Type B pancreatic cell (in vitro differentiated cells): ENCODE measurements at regions not wholly inside any gene's neighbourhood (a gene's known extent, or its start where the extent isn't known, plus 50 kb on each side); places are given as distances from the start of the nearest gene placed in this dataset.
A peak's percentile ranks its signal among the peaks of the same experiment; 100 is the strongest.

Source experiments
- DNase-seq: peaks from one replicate; pipeline ENCODE4 v3.0.0; 2021; ENCODE audit warnings: mixed read lengths; ENCODE audit not compliant: unreplicated experiment; ENCODE audit errors: extremely low spot score
- H3K27ac Mint-ChIP-seq: 2 replicates; pipeline ENCODE4 v1.8.0; 2021; ENCODE audit warnings: mild to moderate bottlenecking, mixed read lengths
- H3K27me3 Mint-ChIP-seq: 2 replicates; pipeline ENCODE4 v1.8.0; 2021; ENCODE audit warnings: mixed read lengths
- H3K36me3 Mint-ChIP-seq: 2 replicates; pipeline ENCODE4 v1.8.0; 2021; ENCODE audit warnings: mixed read lengths
- H3K4me1 Mint-ChIP-seq: one replicate; pipeline ENCODE4 v1.8.0; 2021; ENCODE audit warnings: mixed read lengths; ENCODE audit not compliant: unreplicated experiment
- H3K4me3 Mint-ChIP-seq: 2 replicates; pipeline ENCODE4 v1.8.0; 2021; ENCODE audit warnings: mild to moderate bottlenecking, mixed read lengths
- H3K9me3 Mint-ChIP-seq: 2 replicates; pipeline ENCODE4 v1.8.0; 2021; ENCODE audit warnings: mixed read lengths
- TF ChIP-seq, protein P1 (sequence below): fragments of 200-600 bp; sonication (generic); conservative IDR thresholded peaks from 2 replicates; pipeline ENCODE4 v1.5.0; 2021; ENCODE audit warnings: antibody characterized with exemption, mild to moderate bottlenecking

DNA sequence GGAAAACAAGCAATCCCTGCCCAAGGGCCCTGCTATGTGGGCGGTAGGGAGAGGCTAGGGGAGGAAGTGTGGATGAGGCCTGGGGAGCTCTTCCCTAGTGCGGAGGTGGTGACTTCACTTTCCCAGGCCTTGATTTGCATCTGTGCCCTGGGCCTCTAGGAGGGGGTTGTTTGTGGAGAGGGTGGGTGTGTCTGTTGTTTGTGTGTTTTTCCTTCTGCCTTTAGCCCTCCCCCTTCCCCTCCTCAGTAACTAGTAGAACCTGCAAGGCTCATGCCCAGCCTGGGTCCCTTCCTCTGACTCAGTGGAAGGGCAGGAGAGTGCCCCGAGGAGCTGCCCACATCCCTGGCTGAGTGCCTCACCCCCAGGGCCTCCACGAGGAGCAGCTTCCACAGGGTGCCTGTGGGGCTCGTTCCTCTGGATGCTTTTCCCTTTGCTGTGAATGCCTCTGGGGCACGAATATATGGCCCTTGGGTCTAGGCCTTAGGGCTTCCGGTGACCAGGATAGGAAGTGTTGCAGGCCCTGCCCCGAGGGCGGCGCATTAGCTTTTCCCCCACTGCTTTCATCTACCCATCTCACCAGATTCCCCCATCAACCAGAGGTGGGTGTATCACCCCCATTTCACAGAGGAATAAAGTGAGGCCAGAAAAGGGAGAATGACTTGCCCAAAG lies 89.4 kb upstream of the DUSP5 start:
- Mint-ChIP-seq H3K4me3 (no peak overlapping the region), H3K27me3 (no peaks in the 10 kb centered on the region), H3K27ac (peak overlapping the region; percentile 43), H3K4me1 (peaks cover 29% of the 10 kb centered on the region), H3K9me3 (no peaks in the 10 kb centered on the region), H3K36me3 (no peaks in the 10 kb centered on the region)
- DNase-seq, result no peak
- TF ChIP-seq, protein P1, sequence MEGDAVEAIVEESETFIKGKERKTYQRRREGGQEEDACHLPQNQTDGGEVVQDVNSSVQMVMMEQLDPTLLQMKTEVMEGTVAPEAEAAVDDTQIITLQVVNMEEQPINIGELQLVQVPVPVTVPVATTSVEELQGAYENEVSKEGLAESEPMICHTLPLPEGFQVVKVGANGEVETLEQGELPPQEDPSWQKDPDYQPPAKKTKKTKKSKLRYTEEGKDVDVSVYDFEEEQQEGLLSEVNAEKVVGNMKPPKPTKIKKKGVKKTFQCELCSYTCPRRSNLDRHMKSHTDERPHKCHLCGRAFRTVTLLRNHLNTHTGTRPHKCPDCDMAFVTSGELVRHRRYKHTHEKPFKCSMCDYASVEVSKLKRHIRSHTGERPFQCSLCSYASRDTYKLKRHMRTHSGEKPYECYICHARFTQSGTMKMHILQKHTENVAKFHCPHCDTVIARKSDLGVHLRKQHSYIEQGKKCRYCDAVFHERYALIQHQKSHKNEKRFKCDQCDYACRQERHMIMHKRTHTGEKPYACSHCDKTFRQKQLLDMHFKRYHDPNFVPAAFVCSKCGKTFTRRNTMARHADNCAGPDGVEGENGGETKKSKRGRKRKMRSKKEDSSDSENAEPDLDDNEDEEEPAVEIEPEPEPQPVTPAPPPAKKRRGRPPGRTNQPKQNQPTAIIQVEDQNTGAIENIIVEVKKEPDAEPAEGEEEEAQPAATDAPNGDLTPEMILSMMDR, result no peak

DNA sequence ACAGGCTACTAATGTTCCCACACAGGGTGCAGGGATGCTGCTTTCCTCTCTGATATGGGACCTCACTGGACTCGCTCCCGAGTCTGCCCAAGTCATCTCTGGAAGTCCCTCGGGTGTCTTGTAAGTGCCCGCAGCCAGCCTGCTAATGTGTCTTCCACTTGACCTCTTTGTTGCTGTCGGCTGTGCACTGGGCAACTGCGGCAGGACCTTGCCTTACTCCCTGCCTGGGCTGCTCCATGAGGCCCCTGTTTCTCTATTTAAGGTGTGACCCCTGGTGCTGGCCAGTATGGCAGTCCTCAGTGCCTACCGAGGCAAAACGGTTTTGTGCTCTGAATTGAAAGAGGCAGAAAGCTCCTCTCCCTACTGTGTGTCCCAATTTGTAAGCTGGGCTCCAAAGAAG lies 88.8 kb upstream of the DUSP5 start:
- no peak for DNase-seq
- Mint-ChIP-seq H3K4me3 (no peak overlapping the region), H3K36me3 (no peaks in the 10 kb centered on the region), H3K9me3 (no peaks in the 10 kb centered on the region), H3K27ac (peak overlapping the region; percentile 43), H3K27me3 (no peaks in the 10 kb centered on the region), H3K4me1 (peaks cover 35% of the 10 kb centered on the region)
- TF ChIP-seq, protein P1, result no peak

DNA sequence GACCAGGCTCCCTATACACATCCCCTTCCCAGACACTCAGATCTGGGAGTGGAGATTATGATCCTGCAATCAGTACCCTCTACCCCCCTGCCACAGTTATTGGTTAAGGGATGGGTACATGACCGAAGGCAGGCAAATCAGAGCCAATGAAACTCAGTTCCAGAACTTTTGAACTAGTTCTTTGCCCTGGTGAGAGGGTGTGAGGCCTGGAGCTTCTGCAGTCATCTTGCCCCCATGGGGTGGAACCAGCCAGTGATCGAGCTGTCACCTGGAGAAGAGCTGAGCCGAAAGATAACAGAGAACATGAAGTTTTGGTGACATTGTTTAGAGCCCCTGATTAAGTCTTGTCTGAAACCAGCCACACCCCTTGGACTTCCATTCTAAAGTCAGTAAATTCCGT lies 88.2 kb upstream of the DUSP5 start:
- TF ChIP-seq, protein P1, result no peak
- Mint-ChIP-seq H3K4me1 (peaks cover 37% of the 10 kb centered on the region), H3K9me3 (no peaks in the 10 kb centered on the region), H3K36me3 (no peaks in the 10 kb centered on the region), H3K27me3 (no peaks in the 10 kb centered on the region), H3K27ac (peak overlapping the region; percentile 84), H3K4me3 (no peak overlapping the region)
- no peak for DNase-seq

DNA sequence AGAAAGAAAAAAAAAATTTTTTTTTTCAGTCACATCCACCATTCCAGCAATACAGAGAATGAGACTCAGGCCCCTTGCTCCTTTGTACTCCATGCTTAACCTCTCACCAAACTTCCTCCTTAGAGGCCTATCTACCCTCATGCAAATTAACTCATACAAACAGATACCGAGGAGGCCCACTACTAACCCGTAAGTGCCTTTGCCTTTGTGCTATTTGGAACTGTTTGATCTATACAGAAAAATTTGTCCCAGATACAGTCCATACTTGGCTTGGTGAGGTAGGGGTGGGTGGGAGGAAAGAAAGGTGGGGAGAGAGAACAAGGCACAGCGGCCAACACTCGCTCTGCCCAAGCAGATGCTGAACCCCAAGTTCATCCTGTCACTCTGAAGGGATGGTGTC lies 87.8 kb upstream of the DUSP5 start:
- Mint-ChIP-seq H3K27me3 (no peaks in the 10 kb centered on the region), H3K4me3 (no peak overlapping the region), H3K4me1 (peaks cover 37% of the 10 kb centered on the region), H3K9me3 (no peaks in the 10 kb centered on the region), H3K36me3 (no peaks in the 10 kb centered on the region), H3K27ac (peak overlapping the region; percentile 84)
- TF ChIP-seq, protein P1, result no peak
- DNase-seq, result no peak

DNA sequence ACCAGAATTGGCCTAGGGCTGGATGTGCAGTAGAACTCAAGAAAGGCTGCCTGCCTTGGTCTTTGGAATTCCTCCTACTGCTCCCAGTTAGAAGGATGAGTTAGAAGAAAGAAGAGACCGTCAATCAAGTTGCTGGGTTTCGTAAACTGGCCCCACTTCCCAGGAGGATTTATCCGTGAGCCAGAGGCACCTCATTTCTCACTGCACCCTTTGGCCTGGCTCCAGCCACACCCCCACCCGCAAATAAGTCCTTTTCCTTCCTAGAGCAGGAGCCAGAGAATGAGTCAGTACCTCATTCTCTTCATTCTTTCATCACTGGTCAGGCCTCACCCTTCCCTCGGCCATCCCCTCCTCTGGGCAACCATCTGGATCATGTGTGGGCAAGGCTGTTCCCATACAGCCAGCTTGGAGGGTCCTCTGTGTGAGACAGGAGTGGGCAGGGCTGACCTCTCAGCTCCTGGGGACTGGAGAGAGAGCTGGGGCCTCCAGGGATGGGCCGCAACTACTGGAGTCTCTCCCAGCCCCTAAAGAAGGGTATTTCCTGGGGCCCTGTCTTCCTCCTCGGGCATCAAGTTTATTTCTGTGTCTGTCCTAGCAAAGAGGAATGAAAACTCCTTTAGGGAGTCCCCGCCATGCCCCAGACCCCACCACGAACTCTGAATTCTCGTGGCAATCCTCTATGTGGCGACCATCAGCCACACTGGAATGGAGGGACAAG lies 87.2 kb upstream of the DUSP5 start:
- Mint-ChIP-seq H3K27me3 (no peaks in the 10 kb centered on the region), H3K4me1 (peaks cover 37% of the 10 kb centered on the region), H3K36me3 (no peaks in the 10 kb centered on the region), H3K27ac (peak overlapping the region; percentile 84), H3K9me3 (no peaks in the 10 kb centered on the region), H3K4me3 (peak overlapping the region; percentile 34)
- TF ChIP-seq, protein P1, result no peak
- no peak for DNase-seq
